ENCODE measurements at regions not wholly inside any gene's neighbourhood (a gene's known extent, or its start where the extent isn't known, plus 50 kb on each side); places are given as distances from the start of the nearest gene placed in this dataset.

- CTCF ChIA-PET = interaction anchor here (0.6 to 0.7 kb wide), 2 partner anchors 35 to 115 kb away, joined by 3 read pairs; no protein-coding TSS in a partner anchor
- DNase-seq (ENCODE audit: low spot score) = no peak
- no peak overlapping the region for H3K27ac ChIP-seq
- POLR2A ChIA-PET (ENCODE audit: low non-redundant PET) = no interaction called here
- no peak for TF ChIP-seq CTCF (conservative IDR thresholded peaks at IDR 0.05; ENCODE audit: low read depth)
Measured at GRCh38 chr11:69554849-69555248, 73.4 kb downstream of the LINC01488 start.

GRCh38 chr11:69557266-69557665 lies 75.8 kb downstream of the LINC01488 start:
- no peak for DNase-seq (ENCODE audit: low spot score)
- ChIA-PET POLR2A (ENCODE audit: low non-redundant PET) (interaction anchor here (0.7 kb wide), 1 partner anchor 259 kb away, joined by 7 read pairs; no protein-coding TSS in a partner anchor), CTCF (interaction anchor here (0.6 kb wide), 1 partner anchor 75 kb away, joined by 4 read pairs; no protein-coding TSS in a partner anchor)
- TF ChIP-seq CTCF (conservative IDR thresholded peaks at IDR 0.05; ENCODE audit: low read depth) = no peak
- no peak overlapping the region for H3K27ac ChIP-seq

GRCh38 chr11:69558519-69558941 lies 77.1 kb downstream of the LINC01488 start:
- H3K27ac ChIP-seq = no peak overlapping the region
- ChIA-PET POLR2A (ENCODE audit: low non-redundant PET) (no interaction called here), CTCF (no interaction called here)
- DNase-seq (ENCODE audit: low spot score) = no peak
- TF ChIP-seq CTCF (conservative IDR thresholded peaks at IDR 0.05; ENCODE audit: low read depth) = no peak

GRCh38 chr11:69559181-69559580 lies 77.7 kb downstream of the LINC01488 start:
- no peak for DNase-seq (ENCODE audit: low spot score)
- POLR2A ChIA-PET (ENCODE audit: low non-redundant PET) = no interaction called here
- TF ChIP-seq CTCF (conservative IDR thresholded peaks at IDR 0.05; ENCODE audit: low read depth) = no peak
- H3K27ac ChIP-seq = no peak overlapping the region
- CTCF ChIA-PET = interaction anchor here (0.7 kb wide), 1 partner anchor 9 kb away, joined by 3 read pairs; no protein-coding TSS in a partner anchor

- POLR2A ChIA-PET (ENCODE audit: low non-redundant PET) = no interaction called here
Measured at GRCh38 chr11:69560141-69560790, 78.8 kb downstream of the LINC01488 start.

GRCh38 chr11:69562302-69562701 lies 78.7 kb upstream of the CCND1 start:
- no peak for DNase-seq (ENCODE audit: low spot score)
- ChIA-PET POLR2A (ENCODE audit: low non-redundant PET) (no interaction called here), CTCF (no interaction called here)
- no peak for TF ChIP-seq CTCF (conservative IDR thresholded peaks at IDR 0.05; ENCODE audit: low read depth)
- no peak overlapping the region for H3K27ac ChIP-seq

More at GRCh38 chr11:69560141-69560790, 78.8 kb downstream of the LINC01488 start:
- DNase-seq (ENCODE audit: low spot score) = no peak
- CTCF ChIA-PET = no interaction called here
- no peak for TF ChIP-seq CTCF (conservative IDR thresholded peaks at IDR 0.05; ENCODE audit: low read depth)
- H3K27ac ChIP-seq = no peak overlapping the region

Measured in RWPE1 (cell line).